ENCODE measurements at regions not wholly inside any gene's neighbourhood (a gene's known extent, or its start where the extent isn't known, plus 50 kb on each side); places are given as distances from the start of the nearest gene placed in this dataset.

DNA sequence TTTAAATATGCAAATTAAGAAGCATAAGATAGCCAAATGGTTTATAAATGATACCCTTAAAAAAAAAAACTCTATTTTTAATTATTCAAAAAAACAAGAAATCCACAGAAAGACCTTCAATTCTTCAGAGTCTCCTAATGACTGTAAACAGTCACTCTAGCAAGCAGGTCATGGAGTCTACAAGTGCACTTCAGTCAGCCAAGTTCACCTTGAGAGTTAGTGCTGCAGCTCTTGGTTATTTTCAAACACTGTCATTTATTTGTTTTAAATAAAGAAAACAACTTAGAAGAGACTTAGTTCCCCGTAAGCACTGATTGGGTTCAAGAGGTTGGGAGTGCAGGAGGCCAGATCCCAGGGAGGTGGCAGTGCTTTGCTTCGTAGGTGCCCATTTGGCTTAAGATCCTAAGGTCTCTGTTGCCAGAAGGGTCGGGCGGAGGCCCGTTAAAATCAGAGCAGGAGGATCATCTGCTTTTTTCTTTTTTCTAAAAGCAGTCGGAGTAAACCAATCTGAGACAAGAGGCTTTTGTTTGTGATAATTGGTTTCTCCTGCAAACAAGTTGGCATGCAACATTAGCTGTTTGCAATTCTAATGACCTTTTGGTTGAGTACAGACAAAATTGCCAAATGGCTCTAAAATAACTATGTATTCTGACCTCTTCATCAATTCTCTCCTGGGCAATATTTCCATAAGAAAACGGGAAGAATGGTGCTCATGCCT lies 86.4 kb upstream of the ELMO1 start:
- no peak for TF ChIP-seq EZH2 (IDR thresholded peaks at IDR 0.05; ENCODE audit: low read depth, unreplicated experiment)
- TF ChIP-seq, protein P1, sequence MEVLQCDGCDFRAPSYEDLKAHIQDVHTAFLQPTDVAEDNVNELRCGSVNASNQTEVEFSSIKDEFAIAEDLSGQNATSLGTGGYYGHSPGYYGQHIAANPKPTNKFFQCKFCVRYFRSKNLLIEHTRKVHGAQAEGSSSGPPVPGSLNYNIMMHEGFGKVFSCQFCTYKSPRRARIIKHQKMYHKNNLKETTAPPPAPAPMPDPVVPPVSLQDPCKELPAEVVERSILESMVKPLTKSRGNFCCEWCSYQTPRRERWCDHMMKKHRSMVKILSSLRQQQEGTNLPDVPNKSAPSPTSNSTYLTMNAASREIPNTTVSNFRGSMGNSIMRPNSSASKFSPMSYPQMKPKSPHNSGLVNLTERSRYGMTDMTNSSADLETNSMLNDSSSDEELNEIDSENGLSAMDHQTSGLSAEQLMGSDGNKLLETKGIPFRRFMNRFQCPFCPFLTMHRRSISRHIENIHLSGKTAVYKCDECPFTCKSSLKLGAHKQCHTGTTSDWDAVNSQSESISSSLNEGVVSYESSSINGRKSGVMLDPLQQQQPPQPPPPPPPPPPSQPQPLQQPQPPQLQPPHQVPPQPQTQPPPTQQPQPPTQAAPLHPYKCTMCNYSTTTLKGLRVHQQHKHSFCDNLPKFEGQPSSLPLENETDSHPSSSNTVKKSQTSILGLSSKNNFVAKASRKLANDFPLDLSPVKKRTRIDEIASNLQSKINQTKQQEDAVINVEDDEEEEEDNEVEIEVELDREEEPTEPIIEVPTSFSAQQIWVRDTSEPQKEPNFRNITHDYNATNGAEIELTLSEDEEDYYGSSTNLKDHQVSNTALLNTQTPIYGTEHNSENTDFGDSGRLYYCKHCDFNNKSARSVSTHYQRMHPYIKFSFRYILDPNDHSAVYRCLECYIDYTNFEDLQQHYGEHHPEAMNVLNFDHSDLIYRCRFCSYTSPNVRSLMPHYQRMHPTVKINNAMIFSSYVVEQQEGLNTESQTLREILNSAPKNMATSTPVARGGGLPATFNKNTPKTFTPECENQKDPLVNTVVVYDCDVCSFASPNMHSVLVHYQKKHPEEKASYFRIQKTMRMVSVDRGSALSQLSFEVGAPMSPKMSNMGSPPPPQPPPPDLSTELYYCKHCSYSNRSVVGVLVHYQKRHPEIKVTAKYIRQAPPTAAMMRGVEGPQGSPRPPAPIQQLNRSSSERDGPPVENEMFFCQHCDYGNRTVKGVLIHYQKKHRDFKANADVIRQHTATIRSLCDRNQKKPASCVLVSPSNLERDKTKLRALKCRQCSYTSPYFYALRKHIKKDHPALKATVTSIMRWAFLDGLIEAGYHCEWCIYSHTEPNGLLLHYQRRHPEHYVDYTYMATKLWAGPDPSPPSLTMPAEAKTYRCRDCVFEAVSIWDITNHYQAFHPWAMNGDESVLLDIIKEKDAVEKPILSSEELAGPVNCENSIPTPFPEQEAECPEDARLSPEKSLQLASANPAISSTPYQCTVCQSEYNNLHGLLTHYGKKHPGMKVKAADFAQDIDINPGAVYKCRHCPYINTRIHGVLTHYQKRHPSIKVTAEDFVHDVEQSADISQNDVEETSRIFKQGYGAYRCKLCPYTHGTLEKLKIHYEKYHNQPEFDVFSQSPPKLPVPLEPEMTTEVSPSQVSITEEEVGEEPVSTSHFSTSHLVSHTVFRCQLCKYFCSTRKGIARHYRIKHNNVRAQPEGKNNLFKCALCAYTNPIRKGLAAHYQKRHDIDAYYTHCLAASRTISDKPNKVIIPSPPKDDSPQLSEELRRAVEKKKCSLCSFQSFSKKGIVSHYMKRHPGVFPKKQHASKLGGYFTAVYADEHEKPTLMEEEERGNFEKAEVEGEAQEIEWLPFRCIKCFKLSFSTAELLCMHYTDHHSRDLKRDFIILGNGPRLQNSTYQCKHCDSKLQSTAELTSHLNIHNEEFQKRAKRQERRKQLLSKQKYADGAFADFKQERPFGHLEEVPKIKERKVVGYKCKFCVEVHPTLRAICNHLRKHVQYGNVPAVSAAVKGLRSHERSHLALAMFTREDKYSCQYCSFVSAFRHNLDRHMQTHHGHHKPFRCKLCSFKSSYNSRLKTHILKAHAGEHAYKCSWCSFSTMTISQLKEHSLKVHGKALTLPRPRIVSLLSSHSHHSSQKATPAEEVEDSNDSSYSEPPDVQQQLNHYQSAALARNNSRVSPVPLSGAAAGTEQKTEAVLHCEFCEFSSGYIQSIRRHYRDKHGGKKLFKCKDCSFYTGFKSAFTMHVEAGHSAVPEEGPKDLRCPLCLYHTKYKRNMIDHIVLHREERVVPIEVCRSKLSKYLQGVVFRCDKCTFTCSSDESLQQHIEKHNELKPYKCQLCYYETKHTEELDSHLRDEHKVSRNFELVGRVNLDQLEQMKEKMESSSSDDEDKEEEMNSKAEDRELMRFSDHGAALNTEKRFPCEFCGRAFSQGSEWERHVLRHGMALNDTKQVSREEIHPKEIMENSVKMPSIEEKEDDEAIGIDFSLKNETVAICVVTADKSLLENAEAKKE (CRISPR knock-in tag; IDR thresholded peaks at IDR 0.05): no peak
- no peak for TF ChIP-seq EZH2phosphoT487 (IDR thresholded peaks at IDR 0.05; ENCODE audit: unreplicated experiment)
- no peak for TF ChIP-seq CREB1 (CRISPR knock-in tag; IDR thresholded peaks at IDR 0.05; ENCODE audit: low read depth)
- TF ChIP-seq, protein P2, sequence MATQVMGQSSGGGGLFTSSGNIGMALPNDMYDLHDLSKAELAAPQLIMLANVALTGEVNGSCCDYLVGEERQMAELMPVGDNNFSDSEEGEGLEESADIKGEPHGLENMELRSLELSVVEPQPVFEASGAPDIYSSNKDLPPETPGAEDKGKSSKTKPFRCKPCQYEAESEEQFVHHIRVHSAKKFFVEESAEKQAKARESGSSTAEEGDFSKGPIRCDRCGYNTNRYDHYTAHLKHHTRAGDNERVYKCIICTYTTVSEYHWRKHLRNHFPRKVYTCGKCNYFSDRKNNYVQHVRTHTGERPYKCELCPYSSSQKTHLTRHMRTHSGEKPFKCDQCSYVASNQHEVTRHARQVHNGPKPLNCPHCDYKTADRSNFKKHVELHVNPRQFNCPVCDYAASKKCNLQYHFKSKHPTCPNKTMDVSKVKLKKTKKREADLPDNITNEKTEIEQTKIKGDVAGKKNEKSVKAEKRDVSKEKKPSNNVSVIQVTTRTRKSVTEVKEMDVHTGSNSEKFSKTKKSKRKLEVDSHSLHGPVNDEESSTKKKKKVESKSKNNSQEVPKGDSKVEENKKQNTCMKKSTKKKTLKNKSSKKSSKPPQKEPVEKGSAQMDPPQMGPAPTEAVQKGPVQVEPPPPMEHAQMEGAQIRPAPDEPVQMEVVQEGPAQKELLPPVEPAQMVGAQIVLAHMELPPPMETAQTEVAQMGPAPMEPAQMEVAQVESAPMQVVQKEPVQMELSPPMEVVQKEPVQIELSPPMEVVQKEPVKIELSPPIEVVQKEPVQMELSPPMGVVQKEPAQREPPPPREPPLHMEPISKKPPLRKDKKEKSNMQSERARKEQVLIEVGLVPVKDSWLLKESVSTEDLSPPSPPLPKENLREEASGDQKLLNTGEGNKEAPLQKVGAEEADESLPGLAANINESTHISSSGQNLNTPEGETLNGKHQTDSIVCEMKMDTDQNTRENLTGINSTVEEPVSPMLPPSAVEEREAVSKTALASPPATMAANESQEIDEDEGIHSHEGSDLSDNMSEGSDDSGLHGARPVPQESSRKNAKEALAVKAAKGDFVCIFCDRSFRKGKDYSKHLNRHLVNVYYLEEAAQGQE (IDR thresholded peaks at IDR 0.05; ENCODE audit: unreplicated experiment): no peak
- TF ChIP-seq ZNF114 (CRISPR knock-in tag; IDR thresholded peaks at IDR 0.05): no peak
- no peak for TF ChIP-seq NANOG (IDR thresholded peaks at IDR 0.05; ENCODE audit: borderline replicate concordance)
- TF ChIP-seq, protein P3, sequence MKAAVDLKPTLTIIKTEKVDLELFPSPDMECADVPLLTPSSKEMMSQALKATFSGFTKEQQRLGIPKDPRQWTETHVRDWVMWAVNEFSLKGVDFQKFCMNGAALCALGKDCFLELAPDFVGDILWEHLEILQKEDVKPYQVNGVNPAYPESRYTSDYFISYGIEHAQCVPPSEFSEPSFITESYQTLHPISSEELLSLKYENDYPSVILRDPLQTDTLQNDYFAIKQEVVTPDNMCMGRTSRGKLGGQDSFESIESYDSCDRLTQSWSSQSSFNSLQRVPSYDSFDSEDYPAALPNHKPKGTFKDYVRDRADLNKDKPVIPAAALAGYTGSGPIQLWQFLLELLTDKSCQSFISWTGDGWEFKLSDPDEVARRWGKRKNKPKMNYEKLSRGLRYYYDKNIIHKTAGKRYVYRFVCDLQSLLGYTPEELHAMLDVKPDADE (IDR thresholded peaks at IDR 0.05): no peak
- no peak for TF ChIP-seq ZNF331 (CRISPR knock-in tag; IDR thresholded peaks at IDR 0.05; ENCODE audit: low read depth)
- TF ChIP-seq POLR2AphosphoS5 (IDR thresholded peaks at IDR 0.05; ENCODE audit: low read depth): no peak
- TF ChIP-seq JUNB (IDR thresholded peaks at IDR 0.05; ENCODE audit: unreplicated experiment): no peak
- TF ChIP-seq, protein P4, sequence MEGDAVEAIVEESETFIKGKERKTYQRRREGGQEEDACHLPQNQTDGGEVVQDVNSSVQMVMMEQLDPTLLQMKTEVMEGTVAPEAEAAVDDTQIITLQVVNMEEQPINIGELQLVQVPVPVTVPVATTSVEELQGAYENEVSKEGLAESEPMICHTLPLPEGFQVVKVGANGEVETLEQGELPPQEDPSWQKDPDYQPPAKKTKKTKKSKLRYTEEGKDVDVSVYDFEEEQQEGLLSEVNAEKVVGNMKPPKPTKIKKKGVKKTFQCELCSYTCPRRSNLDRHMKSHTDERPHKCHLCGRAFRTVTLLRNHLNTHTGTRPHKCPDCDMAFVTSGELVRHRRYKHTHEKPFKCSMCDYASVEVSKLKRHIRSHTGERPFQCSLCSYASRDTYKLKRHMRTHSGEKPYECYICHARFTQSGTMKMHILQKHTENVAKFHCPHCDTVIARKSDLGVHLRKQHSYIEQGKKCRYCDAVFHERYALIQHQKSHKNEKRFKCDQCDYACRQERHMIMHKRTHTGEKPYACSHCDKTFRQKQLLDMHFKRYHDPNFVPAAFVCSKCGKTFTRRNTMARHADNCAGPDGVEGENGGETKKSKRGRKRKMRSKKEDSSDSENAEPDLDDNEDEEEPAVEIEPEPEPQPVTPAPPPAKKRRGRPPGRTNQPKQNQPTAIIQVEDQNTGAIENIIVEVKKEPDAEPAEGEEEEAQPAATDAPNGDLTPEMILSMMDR (conservative IDR thresholded peaks at IDR 0.05; ENCODE audit: low read depth in 2 of 2): no peak
- TF ChIP-seq STAT1 (IDR thresholded peaks at IDR 0.05; ENCODE audit: unreplicated experiment): no peak
- no peaks in the 10 kb centered on the region for H3K36me3 ChIP-seq (ENCODE audit: insufficient read depth)
- Mint-ChIP-seq H3K4me3 (no peak overlapping the region), H3K27me3 (ENCODE audit: insufficient read depth, low read depth, poor library complexity) (no peaks in the 10 kb centered on the region), H3K27ac (no peak overlapping the region; the same call in 1 of the 2 replicates), H3K36me3 (ENCODE audit: low read depth) (peaks cover 5% of the 10 kb centered on the region; the same call in 2 of the 3 replicates), H3K9me3 (peaks cover 18% of the 10 kb centered on the region; the same call in 2 of the 3 replicates), H3K4me1 (peaks cover 18% of the 10 kb centered on the region)
- no peaks in the 10 kb centered on the region for H3K27me3 ChIP-seq (ENCODE audit: insufficient read depth)
- peaks cover 13% of the 10 kb centered on the region for H3K9me2 ChIP-seq (ENCODE audit: insufficient read depth)
- ATAC-seq (peak; percentile 26; the same call in 1 of the 3 replicates), DNase-seq (ENCODE audit: low spot score) (peak; percentile 21)
- H3K4me3 ChIP-seq: no peak overlapping the region
- H4K20me1 ChIP-seq (replicated peaks; ENCODE audit: insufficient read depth): no peaks in the 10 kb centered on the region
- no peaks in the 10 kb centered on the region for H3K79me2 ChIP-seq (replicated peaks; ENCODE audit: insufficient read depth)
- H3K27ac ChIP-seq (ENCODE audit: low read depth): peak overlapping the region; percentile 39; the same call in 1 of the 2 replicates
- H3F3A ChIP-seq (replicated peaks; ENCODE audit: low read depth): 0 out of 2 replicates have a peak, but pooled peaks cover 4% of the 10 kb centered on the region
- H2AFZ ChIP-seq: peak overlapping the region; percentile 81; the same call in 1 of the 2 replicates
- H3K4me2 ChIP-seq: peak overlapping the region; percentile 28; the same call in 1 of the 2 replicates
- H3K4me1 ChIP-seq (ENCODE audit: insufficient read depth): peaks cover 21% of the 10 kb centered on the region
